Activated T-helper 1 cell treated with anti-CD3 and anti-CD28 coated beads, Interleukin-12 subunit alpha, Interleukin-12 subunit beta, Interleukin-2, Interleukin-4 antibody, amounts not matched to agents 30 ng/mL and 10 ng/mL and 1 ng/mL, durations not matched to agents 14 hours and 24 hours and 36 hours (primary cell): ENCODE measurements at regions not wholly inside any gene's neighbourhood (a gene's known extent, or its start where the extent isn't known, plus 50 kb on each side); places are given as distances from the start of the nearest gene placed in this dataset.
"Not testable (repeated sequence)": the region's sequence is repeated elsewhere in the genome, so short reads cannot be mapped to it uniquely, and the experiment has no call there.

Experiments
- DNase-seq: peaks from one replicate; pipeline ENCODE4 v3.0.0; 2021; ENCODE audit warnings: low spot score
- H3K27ac Mint-ChIP-seq: one replicate; pipeline ENCODE4 v1.8.0; 2021; ENCODE audit warnings: mild to moderate bottlenecking, mixed read lengths
- H3K27me3 Mint-ChIP-seq: one replicate; pipeline ENCODE4 v1.8.0; 2022; ENCODE audit warnings: mild to moderate bottlenecking, moderate library complexity, mixed read lengths; ENCODE audit not compliant: insufficient read depth
- H3K36me3 Mint-ChIP-seq: one replicate; pipeline ENCODE4 v1.8.0; 2021; ENCODE audit warnings: low read depth, mixed read lengths
- H3K4me1 Mint-ChIP-seq: one replicate; pipeline ENCODE4 v1.8.0; 2021; ENCODE audit warnings: low read depth, mixed read lengths
- H3K4me3 Mint-ChIP-seq: one replicate; pipeline ENCODE4 v1.8.0; 2021; ENCODE audit warnings: mild to moderate bottlenecking, moderate library complexity, mixed read lengths
- H3K9me3 Mint-ChIP-seq: one replicate; pipeline ENCODE4 v1.8.0; 2021; ENCODE audit warnings: mixed read lengths
- intact Hi-C: fragments of 100-400 bp; cut with micrococcal nuclease; formaldehyde crosslinking; loops from one replicate; pipeline ENCODE4 v1.15.1; 2024

DNA sequence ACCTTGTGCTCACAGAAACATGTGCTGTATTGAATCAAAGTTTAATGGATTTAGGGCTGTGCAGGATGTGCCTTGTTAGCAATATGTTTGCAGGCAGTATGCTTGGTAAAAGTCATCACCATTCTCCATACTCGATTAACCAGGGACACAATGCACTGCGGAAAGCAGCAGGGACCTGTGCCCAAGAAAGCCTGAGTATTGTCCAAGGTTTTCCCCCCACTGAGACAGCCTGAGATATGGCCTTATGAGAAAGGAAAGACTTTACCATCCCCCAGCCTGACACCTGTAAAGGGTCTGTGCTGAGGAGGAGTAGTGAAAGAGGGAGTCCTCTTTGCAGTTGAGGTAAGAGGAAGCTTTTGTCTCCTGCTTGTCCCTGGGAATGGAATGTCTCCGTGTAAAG lies 476.2 kb downstream of the DIRAS2 start:
- H3K27ac Mint-ChIP-seq, H3K4me3 Mint-ChIP-seq, intact Hi-C loops, H3K4me1 Mint-ChIP-seq, H3K9me3 Mint-ChIP-seq, H3K27me3 Mint-ChIP-seq, DNase-seq, H3K36me3 Mint-ChIP-seq: not testable (repeated sequence)

DNA sequence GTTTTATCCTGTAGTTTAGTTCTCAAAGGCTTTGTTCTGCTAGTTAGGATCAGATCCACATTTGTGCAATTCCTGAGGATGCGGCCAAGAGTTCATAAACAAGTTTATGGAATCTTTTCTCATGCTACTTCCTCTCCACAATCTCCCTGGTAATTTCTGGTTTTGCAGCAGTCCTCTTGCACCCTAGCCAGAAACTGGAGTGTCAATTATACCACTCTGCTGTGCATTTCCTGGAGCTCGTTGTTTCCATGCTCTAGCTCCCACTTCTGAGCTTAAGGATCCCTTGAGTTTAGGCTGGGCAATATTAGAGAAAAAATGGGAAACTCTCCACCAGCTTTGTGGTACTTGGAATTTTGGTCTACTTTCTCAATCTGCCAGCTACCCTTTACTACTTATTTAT lies 474.7 kb downstream of the DIRAS2 start:
- Mint-ChIP-seq H3K4me1 (no peaks in the 10 kb centered on the region), H3K27me3 (peaks cover 9% of the 10 kb centered on the region), H3K36me3 (no peaks in the 10 kb centered on the region), H3K4me3 (no peak overlapping the region), H3K27ac (no peak overlapping the region), H3K9me3 (no peaks in the 10 kb centered on the region)
- intact Hi-C loops, result no loop called here
- DNase-seq, result no peak

DNA sequence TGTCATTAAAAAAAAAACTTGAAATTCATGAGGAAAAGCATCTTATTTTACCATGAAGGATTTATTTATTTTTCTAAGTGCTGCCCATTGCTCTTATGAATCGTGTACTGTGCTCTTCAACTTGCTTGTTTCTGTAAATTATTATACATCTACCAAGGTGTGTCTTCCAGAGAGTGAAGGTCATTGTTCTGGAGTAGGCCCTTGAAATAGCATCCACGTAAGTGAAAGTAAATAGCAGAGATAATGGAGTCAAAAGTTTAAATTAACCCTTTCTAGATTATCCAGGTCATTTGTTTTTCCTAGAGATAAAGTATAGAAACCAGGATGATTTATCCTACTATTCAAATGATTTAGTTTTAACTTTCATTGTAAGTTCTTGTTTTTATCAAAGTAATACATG lies 473.1 kb downstream of the DIRAS2 start:
- Mint-ChIP-seq H3K27me3 (peaks cover 9% of the 10 kb centered on the region), H3K36me3 (no peaks in the 10 kb centered on the region), H3K9me3 (no peaks in the 10 kb centered on the region), H3K4me1 (no peaks in the 10 kb centered on the region), H3K27ac (no peak overlapping the region), H3K4me3 (no peak overlapping the region)
- DNase-seq, result no peak
- intact Hi-C loops, result no loop called here

DNA sequence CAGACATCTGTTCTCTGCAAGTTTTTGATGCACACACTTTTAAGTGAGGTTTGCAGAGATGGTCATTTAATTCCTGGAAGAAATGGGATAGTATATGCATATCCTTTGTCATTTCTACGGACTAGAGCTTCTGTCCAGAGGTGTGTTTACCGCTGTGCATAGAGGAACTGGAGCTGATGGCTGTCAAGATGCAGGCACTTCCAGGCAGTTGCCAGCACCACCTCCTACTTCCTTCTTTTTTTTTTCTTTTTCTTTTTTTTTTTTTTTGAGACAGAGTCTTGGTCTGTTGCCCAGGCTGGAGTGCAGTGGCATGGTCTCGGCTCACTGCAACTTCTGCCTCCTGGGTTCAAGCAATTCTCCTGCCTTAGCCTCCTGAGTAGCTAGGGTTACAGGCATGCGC lies 468.7 kb downstream of the DIRAS2 start:
- intact Hi-C loops, DNase-seq, H3K9me3 Mint-ChIP-seq, H3K27me3 Mint-ChIP-seq, H3K27ac Mint-ChIP-seq, H3K4me1 Mint-ChIP-seq, H3K36me3 Mint-ChIP-seq, H3K4me3 Mint-ChIP-seq: not testable (repeated sequence)

DNA sequence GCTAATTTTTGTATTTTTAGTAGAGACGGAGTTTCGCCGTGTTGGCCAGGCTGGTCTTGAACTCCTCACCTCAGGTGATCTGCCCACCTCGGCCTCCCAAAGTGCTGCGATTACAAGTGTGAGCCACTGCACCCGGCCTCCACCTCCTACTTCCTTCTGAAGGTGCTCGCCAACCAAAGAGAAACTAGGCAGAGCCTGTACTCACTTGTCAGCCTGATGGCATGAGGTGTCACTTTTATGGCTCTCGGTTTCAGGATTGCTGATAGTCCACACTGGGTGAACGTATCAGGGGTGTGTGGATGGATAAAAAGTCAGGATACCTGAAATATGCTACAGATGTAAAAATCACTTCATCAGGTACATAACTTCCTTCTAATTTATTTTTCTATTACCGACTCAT lies 468.3 kb downstream of the DIRAS2 start:
- intact Hi-C loops, H3K27me3 Mint-ChIP-seq, H3K4me3 Mint-ChIP-seq, H3K27ac Mint-ChIP-seq, H3K4me1 Mint-ChIP-seq, H3K9me3 Mint-ChIP-seq, DNase-seq, H3K36me3 Mint-ChIP-seq: not testable (repeated sequence)

DNA sequence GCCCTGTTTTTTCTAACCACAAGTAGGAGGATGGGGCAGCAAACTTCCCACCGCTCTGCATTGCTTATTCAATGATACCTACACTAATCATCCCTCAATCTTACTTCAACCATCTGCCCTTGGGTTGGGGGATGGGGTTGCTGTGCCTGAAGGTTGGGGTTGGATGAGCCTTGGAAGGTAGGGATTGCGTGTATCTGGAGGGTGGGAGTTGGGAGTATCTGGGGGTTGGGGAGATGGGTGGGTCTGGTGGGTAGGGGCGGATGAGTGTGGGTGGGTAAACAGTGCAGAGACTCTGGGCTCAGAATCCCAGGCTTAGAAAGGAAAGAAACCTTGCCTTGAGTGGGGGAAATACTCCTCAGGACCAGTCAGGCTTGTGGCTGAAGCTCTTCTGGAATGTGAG lies 467.4 kb downstream of the DIRAS2 start:
- no peaks in the 10 kb centered on the region for H3K4me1 Mint-ChIP-seq
- H3K27ac Mint-ChIP-seq, result no peak overlapping the region
- peaks cover 8% of the 10 kb centered on the region for H3K27me3 Mint-ChIP-seq
- intact Hi-C loops, result no loop called here
- no peaks in the 10 kb centered on the region for H3K9me3 Mint-ChIP-seq
- H3K36me3 Mint-ChIP-seq, result no peaks in the 10 kb centered on the region
- H3K4me3 Mint-ChIP-seq, result no peak overlapping the region
- DNase-seq, result no peak

DNA sequence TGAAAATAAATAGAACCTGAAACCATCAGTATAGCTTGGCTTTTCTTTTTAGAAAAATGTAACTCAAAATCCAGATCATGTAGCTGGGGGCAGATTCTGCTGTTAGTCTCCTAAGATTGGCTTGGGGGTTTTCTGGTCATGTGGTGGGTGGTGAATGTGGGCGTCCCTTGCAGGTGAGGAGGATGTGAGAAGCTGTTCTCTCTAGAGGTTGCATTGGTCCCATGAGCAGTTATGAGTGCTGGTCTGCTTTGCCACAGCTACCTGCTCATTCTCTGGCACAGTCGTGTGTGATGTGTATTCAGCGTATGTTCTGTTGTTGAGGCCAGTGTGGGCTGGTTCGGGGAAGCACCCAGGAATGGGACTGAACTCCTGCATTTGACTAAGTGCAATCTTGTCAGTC lies 466.8 kb downstream of the DIRAS2 start:
- peaks cover 8% of the 10 kb centered on the region for H3K27me3 Mint-ChIP-seq
- intact Hi-C loops, result no loop called here
- H3K36me3 Mint-ChIP-seq, result no peaks in the 10 kb centered on the region

DNA sequence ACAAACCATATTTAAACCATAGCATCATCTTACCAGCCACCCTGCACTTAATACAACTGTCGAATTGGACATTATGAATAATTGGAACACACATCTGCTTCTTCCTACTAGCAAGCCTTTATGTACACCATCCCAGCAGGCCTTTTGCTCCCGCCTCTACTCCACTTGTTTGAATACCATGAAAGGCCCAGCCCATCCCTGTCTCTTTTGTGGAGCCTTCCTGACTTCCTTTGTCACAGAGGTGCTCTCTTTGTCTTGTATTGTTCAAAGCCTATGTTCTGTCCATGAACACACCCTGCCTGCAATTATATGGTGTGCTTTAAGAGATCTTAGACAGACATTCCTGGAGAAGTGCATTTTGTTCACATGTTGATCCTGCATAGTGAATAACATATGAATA lies 465.7 kb downstream of the DIRAS2 start:
- Mint-ChIP-seq H3K4me3 (no peak overlapping the region), H3K4me1 (no peaks in the 10 kb centered on the region), H3K27ac (no peak overlapping the region), H3K9me3 (no peaks in the 10 kb centered on the region), H3K27me3 (peaks cover 7% of the 10 kb centered on the region), H3K36me3 (no peaks in the 10 kb centered on the region)
- DNase-seq, result no peak
- intact Hi-C loops, result no loop called here

More for the DNA sequence above, 466.8 kb downstream of the DIRAS2 start:
- H3K9me3 Mint-ChIP-seq, result no peaks in the 10 kb centered on the region
- no peaks in the 10 kb centered on the region for H3K4me1 Mint-ChIP-seq
- no peak overlapping the region for H3K27ac Mint-ChIP-seq
- H3K4me3 Mint-ChIP-seq, result no peak overlapping the region
- no peak for DNase-seq

DNA sequence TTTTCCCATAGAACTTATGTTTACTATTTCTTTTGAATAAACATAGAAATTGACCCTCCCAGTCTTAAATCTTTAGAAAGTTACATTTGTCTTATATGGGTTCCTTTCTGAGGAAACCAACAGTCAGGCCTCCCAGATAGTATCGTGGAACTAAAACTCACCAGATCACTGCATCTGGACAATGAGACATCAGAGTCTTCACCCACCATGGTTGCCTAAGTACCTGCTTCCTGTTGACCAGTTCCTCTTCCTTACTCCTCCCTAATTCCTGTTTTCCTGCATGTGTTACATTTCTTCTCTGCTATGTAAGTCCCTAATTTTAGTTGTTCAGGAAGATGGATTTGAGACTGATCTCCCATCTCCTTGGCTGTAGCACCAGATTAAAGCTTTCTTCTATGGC lies 462.2 kb downstream of the DIRAS2 start:
- intact Hi-C loops, result no loop called here
- no peaks in the 10 kb centered on the region for H3K36me3 Mint-ChIP-seq
- no peaks in the 10 kb centered on the region for H3K4me1 Mint-ChIP-seq
- H3K27ac Mint-ChIP-seq, result no peak overlapping the region
- DNase-seq, result no peak
- H3K9me3 Mint-ChIP-seq, result no peaks in the 10 kb centered on the region
- H3K27me3 Mint-ChIP-seq, result peaks cover 14% of the 10 kb centered on the region
- H3K4me3 Mint-ChIP-seq, result no peak overlapping the region

DNA sequence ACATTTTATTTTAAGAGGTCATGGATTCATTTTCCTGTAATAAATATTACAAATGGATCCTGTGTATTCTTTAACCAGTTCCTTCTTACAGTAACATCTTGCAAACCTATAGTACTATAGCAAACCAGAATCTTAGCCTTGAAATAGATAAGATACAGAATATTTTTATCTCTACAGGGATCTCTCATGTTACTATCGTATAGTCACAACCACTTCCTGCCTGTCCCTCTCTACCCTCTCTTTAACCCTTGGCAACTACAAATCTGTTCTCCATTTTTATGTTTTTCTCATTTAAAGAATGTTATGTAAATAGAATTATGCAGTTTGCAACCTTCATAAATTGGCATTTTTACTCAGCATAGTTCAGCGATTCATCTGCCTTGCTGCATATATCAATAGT lies 454.0 kb downstream of the DIRAS2 start:
- Mint-ChIP-seq H3K27ac (no peak overlapping the region), H3K4me3 (no peak overlapping the region), H3K36me3 (peaks cover 2% of the 10 kb centered on the region), H3K4me1 (peaks cover 5% of the 10 kb centered on the region), H3K27me3 (peaks cover 13% of the 10 kb centered on the region), H3K9me3 (peaks cover 3% of the 10 kb centered on the region)
- DNase-seq, result no peak
- intact Hi-C loops, result no loop called here

DNA sequence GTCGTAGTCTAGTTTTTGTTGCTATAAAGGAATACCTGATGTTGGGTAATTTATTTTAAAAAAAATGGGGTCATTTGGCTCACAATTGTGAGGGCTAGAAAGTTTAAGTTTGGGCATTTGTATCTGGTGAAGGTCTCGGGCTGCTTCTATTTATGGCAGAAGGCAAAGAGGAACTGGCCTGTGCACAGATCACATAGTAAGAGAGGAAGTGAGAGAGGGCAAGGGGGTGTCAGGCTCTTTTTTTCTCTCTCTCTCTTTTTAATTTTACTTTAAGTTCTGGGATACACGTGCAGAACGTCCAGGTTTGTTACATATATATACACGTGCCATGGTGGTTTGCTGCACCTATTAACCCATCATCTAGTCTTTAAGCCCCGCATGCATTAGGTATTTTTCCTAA lies 453.3 kb downstream of the DIRAS2 start:
- no peak overlapping the region for H3K27ac Mint-ChIP-seq
- peaks cover 2% of the 10 kb centered on the region for H3K36me3 Mint-ChIP-seq
- no peak overlapping the region for H3K4me3 Mint-ChIP-seq
- H3K4me1 Mint-ChIP-seq, result peaks cover 5% of the 10 kb centered on the region
- DNase-seq, result no peak
- intact Hi-C loops, result no loop called here
- H3K27me3 Mint-ChIP-seq, result peaks cover 13% of the 10 kb centered on the region
- peaks cover 3% of the 10 kb centered on the region for H3K9me3 Mint-ChIP-seq

DNA sequence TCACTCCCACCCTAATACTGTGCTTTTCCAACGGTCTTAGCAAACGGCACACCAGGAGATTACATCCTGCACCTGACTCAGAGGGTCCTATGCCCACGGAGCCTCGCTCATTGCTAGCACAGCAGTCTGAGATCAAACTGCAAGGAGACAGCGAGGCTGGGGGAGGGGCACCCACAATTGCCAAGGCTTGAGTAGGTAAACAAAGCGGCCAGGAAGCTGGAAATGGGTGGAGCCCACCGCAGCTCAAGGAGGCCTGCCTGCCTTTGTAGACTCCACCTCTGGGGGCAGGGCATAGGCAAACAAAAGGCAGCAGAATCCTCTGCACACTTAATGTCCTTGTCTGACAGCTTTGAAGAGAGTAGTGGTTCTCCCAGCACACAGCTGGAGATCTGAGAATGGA lies 450.2 kb downstream of the DIRAS2 start:
- H3K36me3 Mint-ChIP-seq, H3K27ac Mint-ChIP-seq, H3K4me3 Mint-ChIP-seq, H3K27me3 Mint-ChIP-seq, H3K9me3 Mint-ChIP-seq, H3K4me1 Mint-ChIP-seq, intact Hi-C loops: not testable (repeated sequence)
- DNase-seq, result peak; percentile 53

DNA sequence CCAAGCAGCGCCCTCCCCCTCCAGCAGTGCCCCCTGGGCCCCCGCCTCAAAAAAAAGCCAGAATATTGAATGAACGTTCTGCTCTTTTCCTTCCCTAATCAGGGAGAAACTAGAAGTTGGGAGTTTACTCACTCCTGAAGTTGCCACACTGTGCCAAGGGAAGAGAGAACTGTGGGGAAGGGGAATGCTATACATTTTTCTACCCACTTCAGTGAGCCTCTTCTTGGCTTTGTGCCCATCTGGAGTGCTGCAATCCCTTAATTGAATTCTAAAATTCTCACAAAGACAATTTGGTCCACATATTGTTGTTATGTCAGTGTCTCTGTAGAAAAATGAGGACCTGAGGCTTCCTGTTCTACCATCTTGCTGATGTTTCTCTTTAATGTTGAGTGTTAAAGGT lies 443.7 kb downstream of the DIRAS2 start:
- intact Hi-C loops, result no loop called here
- no peak for DNase-seq
- Mint-ChIP-seq H3K27me3 (peaks cover 15% of the 10 kb centered on the region), H3K9me3 (peaks cover 11% of the 10 kb centered on the region), H3K27ac (no peak overlapping the region), H3K4me3 (no peak overlapping the region), H3K36me3 (no peaks in the 10 kb centered on the region), H3K4me1 (no peaks in the 10 kb centered on the region)

DNA sequence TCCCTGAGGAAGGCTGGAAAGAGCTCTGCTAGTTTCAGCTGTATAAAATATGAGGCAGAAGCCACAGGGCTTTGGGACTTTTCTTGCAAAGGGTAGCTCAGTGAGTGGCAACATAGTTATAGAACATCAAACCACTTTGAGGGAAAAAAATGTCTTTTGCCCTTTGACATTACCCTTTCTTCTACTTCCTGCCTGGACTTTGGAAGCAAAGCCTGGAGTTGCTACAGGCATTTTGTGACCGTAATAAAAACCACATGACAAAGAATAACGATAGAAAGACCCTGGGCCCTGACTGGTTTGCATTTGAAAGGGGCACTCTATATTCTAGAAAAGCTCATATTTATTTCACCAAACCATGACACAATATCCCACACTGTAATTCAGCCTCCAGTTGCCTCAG lies 440.9 kb downstream of the DIRAS2 start:
- intact Hi-C loops, result no loop called here
- Mint-ChIP-seq H3K4me1 (no peaks in the 10 kb centered on the region), H3K27ac (no peak overlapping the region), H3K36me3 (no peaks in the 10 kb centered on the region), H3K27me3 (peaks cover 14% of the 10 kb centered on the region), H3K9me3 (peaks cover 5% of the 10 kb centered on the region), H3K4me3 (no peak overlapping the region)
- DNase-seq, result no peak
